ENCODE measurements at regions not wholly inside any gene's neighbourhood (a gene's known extent, or its start where the extent isn't known, plus 50 kb on each side); places are given as distances from the start of the nearest gene placed in this dataset.

DNA sequence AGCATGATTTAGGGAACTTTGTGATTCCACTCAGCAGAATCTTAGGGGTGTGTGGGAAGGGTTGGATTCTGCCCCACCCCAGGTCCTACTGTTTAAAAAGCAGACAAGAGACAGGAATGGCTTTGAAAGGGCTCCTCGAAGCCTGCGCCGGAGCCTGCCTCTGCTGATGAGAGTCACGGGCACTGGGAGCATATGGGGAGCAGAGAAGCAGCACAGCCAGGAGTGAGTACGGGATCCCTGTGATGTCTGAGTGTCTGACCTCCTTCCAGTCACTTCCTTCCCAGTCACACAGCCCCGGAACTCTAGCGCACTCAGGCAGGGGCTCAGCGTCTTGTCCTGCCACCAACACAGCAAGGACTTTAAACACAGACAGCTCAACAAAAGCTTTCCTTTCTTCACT lies 514.9 kb upstream of the DPP6 start:
- Mint-ChIP-seq H3K9me3 (peaks cover 60% of the 10 kb centered on the region), H3K4me3 (no peak overlapping the region), H3K27ac (no peak overlapping the region), H3K4me1 (ENCODE audit: low read depth) (no peaks in the 10 kb centered on the region), H3K27me3 (ENCODE audit: insufficient read depth) (no peaks in the 10 kb centered on the region), H3K36me3 (ENCODE audit: low read depth) (no peaks in the 10 kb centered on the region)
- TF ChIP-seq, protein P1, sequence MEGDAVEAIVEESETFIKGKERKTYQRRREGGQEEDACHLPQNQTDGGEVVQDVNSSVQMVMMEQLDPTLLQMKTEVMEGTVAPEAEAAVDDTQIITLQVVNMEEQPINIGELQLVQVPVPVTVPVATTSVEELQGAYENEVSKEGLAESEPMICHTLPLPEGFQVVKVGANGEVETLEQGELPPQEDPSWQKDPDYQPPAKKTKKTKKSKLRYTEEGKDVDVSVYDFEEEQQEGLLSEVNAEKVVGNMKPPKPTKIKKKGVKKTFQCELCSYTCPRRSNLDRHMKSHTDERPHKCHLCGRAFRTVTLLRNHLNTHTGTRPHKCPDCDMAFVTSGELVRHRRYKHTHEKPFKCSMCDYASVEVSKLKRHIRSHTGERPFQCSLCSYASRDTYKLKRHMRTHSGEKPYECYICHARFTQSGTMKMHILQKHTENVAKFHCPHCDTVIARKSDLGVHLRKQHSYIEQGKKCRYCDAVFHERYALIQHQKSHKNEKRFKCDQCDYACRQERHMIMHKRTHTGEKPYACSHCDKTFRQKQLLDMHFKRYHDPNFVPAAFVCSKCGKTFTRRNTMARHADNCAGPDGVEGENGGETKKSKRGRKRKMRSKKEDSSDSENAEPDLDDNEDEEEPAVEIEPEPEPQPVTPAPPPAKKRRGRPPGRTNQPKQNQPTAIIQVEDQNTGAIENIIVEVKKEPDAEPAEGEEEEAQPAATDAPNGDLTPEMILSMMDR (IDR thresholded peaks at IDR 0.05) = no peak
- DNase-seq = no peak

DNA sequence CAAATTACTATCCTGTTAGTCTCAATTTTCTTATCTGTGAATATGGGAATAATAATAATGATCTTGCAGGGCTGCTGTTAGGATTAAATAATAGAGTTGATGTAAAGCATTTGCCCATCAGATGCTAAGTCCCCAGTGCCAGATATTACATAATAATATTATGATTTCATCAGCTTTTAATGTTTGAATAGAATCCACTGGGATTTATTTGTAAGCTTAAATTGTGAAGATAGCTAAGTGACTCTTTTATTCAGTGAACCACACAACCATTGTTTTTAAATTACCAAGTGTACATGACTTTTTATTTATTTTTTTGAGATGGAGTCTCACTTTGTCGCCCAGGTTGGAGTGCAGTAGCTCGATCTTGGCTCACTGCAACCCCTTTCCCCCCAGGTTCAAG lies 510.3 kb upstream of the DPP6 start:
- Mint-ChIP-seq H3K27ac (no peak overlapping the region), H3K9me3 (peaks cover 62% of the 10 kb centered on the region), H3K27me3 (ENCODE audit: insufficient read depth) (no peaks in the 10 kb centered on the region), H3K36me3 (ENCODE audit: low read depth) (no peaks in the 10 kb centered on the region; the same call in 1 of the 2 replicates), H3K4me1 (ENCODE audit: low read depth) (no peaks in the 10 kb centered on the region), H3K4me3 (no peak overlapping the region)
- TF ChIP-seq, protein P1 (IDR thresholded peaks at IDR 0.05) = no peak
- no peak for DNase-seq

DNA sequence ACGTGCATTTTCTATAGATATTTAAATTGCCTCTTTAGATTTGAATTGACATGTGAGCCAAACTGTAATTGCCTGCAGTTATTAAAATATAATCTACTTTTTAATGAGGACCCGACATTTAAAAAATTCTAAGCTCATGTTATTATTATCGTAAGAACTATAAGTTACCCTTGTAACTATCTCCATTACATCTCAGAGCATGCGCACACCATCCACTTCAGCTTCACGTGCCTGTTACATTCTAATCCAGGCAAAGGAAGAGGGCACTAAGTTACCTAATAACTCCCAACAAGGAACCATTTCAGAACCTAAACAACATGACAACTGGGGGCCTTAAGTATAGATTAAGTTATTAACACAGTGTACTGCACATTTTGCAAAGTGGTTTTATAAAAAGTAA lies 509.0 kb upstream of the DPP6 start:
- TF ChIP-seq, protein P1 (IDR thresholded peaks at IDR 0.05) = no peak
- H3K9me3 Mint-ChIP-seq = peaks cover 52% of the 10 kb centered on the region

DNA sequence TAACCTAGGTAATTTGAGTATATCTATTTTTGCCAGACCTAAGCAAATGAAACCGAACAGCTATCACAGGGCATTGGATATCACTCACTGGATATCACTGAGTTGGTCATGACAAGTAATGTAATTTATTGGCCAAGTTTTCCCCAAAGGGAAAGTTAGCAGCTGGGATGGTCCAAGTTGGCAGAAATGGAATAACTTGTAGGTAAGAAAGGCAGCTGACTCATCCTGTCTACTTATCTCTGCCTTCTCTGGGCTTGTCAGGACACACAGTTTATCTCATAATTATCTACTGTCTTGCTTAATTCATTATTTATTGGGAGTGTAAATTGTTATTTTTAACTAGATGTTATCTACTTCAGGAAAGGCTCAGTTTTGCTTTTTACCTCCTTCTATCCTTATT lies 502.0 kb upstream of the DPP6 start:
- Mint-ChIP-seq H3K27me3 (ENCODE audit: insufficient read depth) (no peaks in the 10 kb centered on the region), H3K9me3 (peaks cover 36% of the 10 kb centered on the region), H3K4me1 (ENCODE audit: low read depth) (no peaks in the 10 kb centered on the region), H3K4me3 (no peak overlapping the region), H3K27ac (no peak overlapping the region), H3K36me3 (ENCODE audit: low read depth) (no peaks in the 10 kb centered on the region; the same call in 1 of the 2 replicates)
- no peak for DNase-seq
- TF ChIP-seq, protein P1 (IDR thresholded peaks at IDR 0.05) = no peak

More for the DNA sequence above, 509.0 kb upstream of the DPP6 start:
- H3K27me3 Mint-ChIP-seq (ENCODE audit: insufficient read depth) = no peaks in the 10 kb centered on the region
- H3K4me3 Mint-ChIP-seq = no peak overlapping the region
- H3K27ac Mint-ChIP-seq = no peak overlapping the region
- no peaks in the 10 kb centered on the region for H3K4me1 Mint-ChIP-seq (ENCODE audit: low read depth)
- DNase-seq = no peak
- no peaks in the 10 kb centered on the region; the same call in 1 of the 2 replicates for H3K36me3 Mint-ChIP-seq (ENCODE audit: low read depth)

DNA sequence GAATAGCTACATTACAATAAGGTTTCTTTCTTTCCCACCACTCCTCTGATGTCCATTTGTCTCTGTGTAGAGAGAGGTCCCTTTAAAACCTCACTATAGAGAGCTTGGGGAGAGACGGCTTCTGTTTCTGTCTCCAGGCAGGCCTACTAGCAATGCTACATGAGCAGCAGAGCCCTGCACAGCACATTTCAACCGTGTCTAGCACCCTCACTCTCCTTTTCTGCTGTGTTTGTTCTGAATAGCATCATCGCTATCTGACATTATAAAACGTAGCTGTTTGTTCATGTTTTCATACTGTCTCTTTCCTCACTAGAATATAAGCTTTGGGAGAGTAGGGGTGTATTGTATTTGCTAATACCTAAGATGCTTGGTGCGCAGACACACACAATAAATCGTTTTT lies 487.8 kb upstream of the DPP6 start:
- DNase-seq = no peak
- TF ChIP-seq, protein P1 (IDR thresholded peaks at IDR 0.05) = no peak
- no peaks in the 10 kb centered on the region for H3K4me1 Mint-ChIP-seq (ENCODE audit: low read depth)
- peaks cover 5% of the 10 kb centered on the region; the same call in 1 of the 2 replicates for H3K36me3 Mint-ChIP-seq (ENCODE audit: low read depth)
- no peaks in the 10 kb centered on the region for H3K27me3 Mint-ChIP-seq (ENCODE audit: insufficient read depth)
- no peak overlapping the region for H3K27ac Mint-ChIP-seq
- H3K4me3 Mint-ChIP-seq = no peak overlapping the region
- H3K9me3 Mint-ChIP-seq = peaks cover 68% of the 10 kb centered on the region

DNA sequence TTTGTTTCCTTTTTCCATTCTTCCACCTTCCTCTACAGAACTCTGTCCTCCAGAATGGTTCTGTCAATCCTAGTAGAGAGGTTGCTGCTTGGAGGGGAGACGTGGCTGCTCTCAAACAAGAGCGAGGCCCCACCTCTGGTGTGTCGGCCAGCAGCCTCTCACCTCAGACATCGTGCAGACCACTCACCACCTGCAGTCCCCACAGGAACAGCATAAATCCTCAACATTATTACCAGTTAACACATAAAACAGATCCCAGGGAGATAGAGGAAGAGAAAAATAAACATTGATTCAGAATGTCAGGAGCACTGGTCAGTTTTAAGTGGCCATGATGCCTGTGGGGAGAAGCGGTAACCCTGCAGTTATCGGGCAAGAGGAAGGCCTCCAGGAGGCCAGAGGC lies 485.9 kb upstream of the DPP6 start:
- H3K4me3 Mint-ChIP-seq = no peak overlapping the region

More for the DNA sequence above, 485.9 kb upstream of the DPP6 start:
- TF ChIP-seq, protein P1 (IDR thresholded peaks at IDR 0.05) = no peak
- peaks cover 11% of the 10 kb centered on the region; the same call in 1 of the 2 replicates for H3K36me3 Mint-ChIP-seq (ENCODE audit: low read depth)
- H3K27me3 Mint-ChIP-seq (ENCODE audit: insufficient read depth) = no peaks in the 10 kb centered on the region
- H3K27ac Mint-ChIP-seq = no peak overlapping the region
- H3K4me1 Mint-ChIP-seq (ENCODE audit: low read depth) = no peaks in the 10 kb centered on the region
- no peak for DNase-seq
- H3K9me3 Mint-ChIP-seq = peaks cover 67% of the 10 kb centered on the region
